Neural progenitor cell (in vitro differentiated cells): ENCODE measurements at regions not wholly inside any gene's neighbourhood (a gene's known extent, or its start where the extent isn't known, plus 50 kb on each side); places are given as distances from the start of the nearest gene placed in this dataset.

Experiments
- DNase-seq: peaks from one replicate; pipeline ENCODE4 v3.0.0-alpha.2; 2016; ENCODE audit warnings: low spot score
- H2AFZ ChIP-seq: fragments of 200-600 bp; sonication (generic); replicated peaks from 2 replicates; pipeline ENCODE4 v1.6.1; 2016; ENCODE audit warnings: antibody characterized with exemption
- H3F3A ChIP-seq: fragments of 200-600 bp; sonication (generic); 2 replicates; pipeline ENCODE4 v1.6.1; 2016; ENCODE audit warnings: antibody characterized with exemption, low read depth
- H3K27ac ChIP-seq: fragments of 200-600 bp; sonication (generic); 2 replicates; pipeline ENCODE4 v1.5.1; 2016; ENCODE audit warnings: mild to moderate bottlenecking
- H3K27me3 ChIP-seq: fragments of 200-600 bp; sonication (generic); 2 replicates; pipeline ENCODE4 v1.6.1; 2016; ENCODE audit warnings: mild to moderate bottlenecking, moderate library complexity
- H3K36me3 ChIP-seq: fragments of 200-600 bp; sonication (generic); 2 replicates; pipeline ENCODE4 v1.5.1; 2016
- H3K4me1 ChIP-seq: fragments of 200-600 bp; sonication (generic); 2 replicates; pipeline ENCODE4 v1.6.1; 2016; ENCODE audit warnings: mixed run types
- H3K4me2 ChIP-seq: fragments of 200-600 bp; sonication (generic); 2 replicates; pipeline ENCODE4 v1.6.1; 2016
- H3K4me3 ChIP-seq: fragments of 200-600 bp; sonication (generic); 2 replicates; pipeline ENCODE4 v1.5.1; 2016
- H3K79me2 ChIP-seq: fragments of 200-600 bp; sonication (generic); 2 replicates; pipeline ENCODE4 v1.6.1; 2016; ENCODE audit warnings: low read depth
- H3K9ac ChIP-seq: fragments of 200-600 bp; sonication (generic); 2 replicates; pipeline ENCODE4 v1.6.1; 2016
- H3K9me3 ChIP-seq: fragments of 200-600 bp; sonication (generic); 2 replicates; pipeline ENCODE4 v1.5.1; 2016; ENCODE audit warnings: low read depth
- H4K20me1 ChIP-seq: fragments of 200-600 bp; sonication (generic); 2 replicates; pipeline ENCODE4 v1.6.1; 2016; ENCODE audit warnings: low read depth
- H3K27ac Mint-ChIP-seq: 3 replicates; pipeline ENCODE4 v1.8.0; 2021; ENCODE audit warnings: mixed read lengths
- H3K27me3 Mint-ChIP-seq: 2 replicates; pipeline ENCODE4 v1.8.0; 2022; ENCODE audit warnings: low read depth, mild to moderate bottlenecking, inconsistent platforms, moderate library complexity, mixed read lengths; ENCODE audit not compliant: insufficient read depth
- H3K36me3 Mint-ChIP-seq: 3 replicates; pipeline ENCODE4 v1.8.0; 2021; ENCODE audit warnings: mixed read lengths
- H3K4me1 Mint-ChIP-seq: 3 replicates; pipeline ENCODE4 v1.8.0; 2021; ENCODE audit warnings: mixed read lengths
- H3K4me3 Mint-ChIP-seq: 3 replicates; pipeline ENCODE4 v1.8.0; 2021; ENCODE audit warnings: mild to moderate bottlenecking, moderate library complexity, mixed read lengths
- H3K9me3 Mint-ChIP-seq: 3 replicates; pipeline ENCODE4 v1.8.0; 2020; ENCODE audit warnings: mixed read lengths
- CTCF ChIP-seq: fragments of 200-600 bp; sonication (generic); IDR thresholded peaks from 2 replicates; pipeline ENCODE4 v1.5.1; 2017; ENCODE audit warnings: antibody characterized with exemption, mild to moderate bottlenecking
- EZH2 ChIP-seq: fragments of 200-600 bp; sonication (generic); IDR thresholded peaks from 2 replicates; pipeline ENCODE4 v1.6.1; 2017; ENCODE audit warnings: antibody characterized with exemption, mild to moderate bottlenecking, moderate library complexity
- EZH2phosphoT487 ChIP-seq: fragments of 200-600 bp; sonication (generic); IDR thresholded peaks from 2 replicates; pipeline ENCODE4 v1.6.1; 2017; ENCODE audit warnings: antibody characterized with exemption

DNA sequence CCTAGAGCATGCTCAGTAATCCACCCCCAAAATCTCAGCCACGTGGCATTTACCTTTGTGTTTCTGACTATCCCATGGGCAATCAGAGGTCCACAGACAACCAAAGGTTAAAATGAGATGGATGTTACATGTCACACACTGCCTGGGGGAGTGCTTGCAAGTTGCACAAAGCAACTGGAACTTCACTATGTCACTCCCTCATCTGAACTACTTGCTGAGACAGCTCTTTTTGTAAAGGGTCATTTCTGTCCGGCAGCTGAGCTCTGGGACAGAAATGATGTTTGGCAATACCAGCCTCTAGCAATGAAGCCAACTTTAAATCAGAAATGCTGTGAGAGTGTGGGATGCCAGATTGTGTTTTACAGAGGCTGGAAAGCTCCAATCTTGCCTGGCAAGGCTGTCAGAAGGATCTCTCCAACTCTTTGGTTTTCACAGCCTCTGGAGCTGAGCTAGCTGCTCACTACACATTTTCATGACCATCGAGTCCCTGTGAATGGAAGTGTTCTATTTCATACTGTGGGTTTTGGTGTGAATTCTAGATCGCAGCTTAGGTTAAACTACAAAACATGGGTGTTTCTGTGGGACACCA lies 66.3 kb upstream of the TMEM215 start:
- no peak overlapping the region for H2AFZ ChIP-seq
- H3K27me3 ChIP-seq: no peaks in the 10 kb centered on the region
- no peaks in the 10 kb centered on the region for H3K4me1 ChIP-seq
- H3K36me3 ChIP-seq: no peaks in the 10 kb centered on the region
- H3F3A ChIP-seq: no peaks in the 10 kb centered on the region
- H3K9me3 ChIP-seq: no peaks in the 10 kb centered on the region
- no peaks in the 10 kb centered on the region for H3K79me2 ChIP-seq
- H4K20me1 ChIP-seq: no peaks in the 10 kb centered on the region
- H3K4me2 ChIP-seq: no peak overlapping the region
- Mint-ChIP-seq H3K9me3 (no peaks in the 10 kb centered on the region), H3K36me3 (no peaks in the 10 kb centered on the region), H3K27me3 (peaks cover 3% of the 10 kb centered on the region), H3K4me3 (no peak overlapping the region), H3K27ac (no peak overlapping the region), H3K4me1 (no peaks in the 10 kb centered on the region)
- H3K27ac ChIP-seq: no peak overlapping the region
- no peak overlapping the region for H3K4me3 ChIP-seq
- TF ChIP-seq EZH2: no peak
- no peak for TF ChIP-seq CTCF
- TF ChIP-seq EZH2phosphoT487: no peak
- no peak overlapping the region for H3K9ac ChIP-seq
- DNase-seq: no peak

DNA sequence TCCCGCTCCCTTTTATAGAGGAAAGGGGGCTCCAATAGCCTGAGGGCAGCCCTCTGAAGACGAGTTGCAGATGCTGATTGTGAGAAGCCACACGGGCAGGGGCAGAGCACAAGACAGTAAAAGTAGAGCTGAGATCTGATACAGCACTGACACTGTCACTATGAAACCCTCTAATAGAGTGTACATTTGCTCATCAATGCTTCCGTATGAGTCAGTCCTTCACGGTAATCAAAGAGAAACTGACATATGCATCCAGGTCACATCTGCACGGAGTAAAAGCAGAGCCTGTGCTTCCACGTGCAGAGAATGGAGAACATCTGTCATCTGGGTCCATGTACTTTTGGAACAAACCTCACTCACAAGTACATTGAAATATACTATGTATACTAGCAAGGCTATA lies 60.6 kb upstream of the TMEM215 start:
- Mint-ChIP-seq H3K36me3 (no peaks in the 10 kb centered on the region), H3K4me1 (no peaks in the 10 kb centered on the region), H3K4me3 (no peak overlapping the region), H3K27me3 (peaks cover 3% of the 10 kb centered on the region), H3K9me3 (no peaks in the 10 kb centered on the region), H3K27ac (no peak overlapping the region)
- no peaks in the 10 kb centered on the region for H3K9me3 ChIP-seq
- no peak overlapping the region for H3K9ac ChIP-seq
- no peaks in the 10 kb centered on the region for H3K79me2 ChIP-seq
- no peak overlapping the region for H2AFZ ChIP-seq
- H3K27ac ChIP-seq: no peak overlapping the region
- no peak overlapping the region for H3K4me3 ChIP-seq
- H3K36me3 ChIP-seq: no peaks in the 10 kb centered on the region
- no peaks in the 10 kb centered on the region for H4K20me1 ChIP-seq
- no peaks in the 10 kb centered on the region for H3K27me3 ChIP-seq
- no peak overlapping the region for H3K4me2 ChIP-seq
- H3K4me1 ChIP-seq: no peaks in the 10 kb centered on the region
- TF ChIP-seq EZH2: no peak
- TF ChIP-seq CTCF: no peak
- no peak for TF ChIP-seq EZH2phosphoT487
- DNase-seq: no peak
- no peaks in the 10 kb centered on the region for H3F3A ChIP-seq

DNA sequence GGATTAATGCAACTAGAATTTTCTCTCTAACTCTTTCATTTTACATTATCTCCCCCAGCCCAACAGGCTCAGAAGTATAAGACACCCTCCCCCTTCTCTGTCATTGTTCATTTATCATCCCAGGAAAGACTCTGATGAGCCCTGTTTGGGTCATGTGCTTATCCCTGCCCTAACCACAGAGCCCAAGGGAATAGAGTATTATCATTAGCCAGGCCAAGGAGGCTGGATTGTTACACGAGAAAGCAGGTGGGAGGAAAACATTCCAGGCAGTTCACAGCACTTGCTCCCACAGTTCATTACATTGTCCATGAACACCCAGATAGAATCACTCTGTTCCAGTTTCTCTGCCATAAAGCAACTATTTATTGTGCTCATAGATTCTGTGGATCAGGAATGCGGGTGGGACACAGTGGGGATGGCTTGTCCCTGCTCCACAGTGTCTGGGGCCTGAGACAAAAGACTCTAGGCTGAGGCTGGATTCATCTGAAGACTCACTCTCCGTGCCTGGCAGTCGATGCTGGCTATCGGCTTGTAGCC lies 59.5 kb upstream of the TMEM215 start:
- Histone ChIP-seq H3F3A (no peaks in the 10 kb centered on the region), H2AFZ (peak overlapping the region; percentile 18), H3K4me2 (no peak overlapping the region), H3K79me2 (no peaks in the 10 kb centered on the region), H3K9me3 (no peaks in the 10 kb centered on the region), H3K27ac (no peak overlapping the region), H3K4me1 (no peaks in the 10 kb centered on the region), H3K4me3 (no peak overlapping the region), H3K36me3 (no peaks in the 10 kb centered on the region), H3K9ac (no peak overlapping the region), H3K27me3 (no peaks in the 10 kb centered on the region), H4K20me1 (no peaks in the 10 kb centered on the region)
- Mint-ChIP-seq H3K27ac (no peak overlapping the region), H3K36me3 (no peaks in the 10 kb centered on the region), H3K9me3 (peaks cover 5% of the 10 kb centered on the region), H3K4me1 (no peaks in the 10 kb centered on the region), H3K4me3 (no peak overlapping the region), H3K27me3 (no peaks in the 10 kb centered on the region)
- TF ChIP-seq EZH2: no peak
- TF ChIP-seq EZH2phosphoT487: no peak
- no peak for TF ChIP-seq CTCF
- peak; percentile 11 for DNase-seq
